ENCODE measurements at regions not wholly inside any gene's neighbourhood (a gene's known extent, or its start where the extent isn't known, plus 50 kb on each side); places are given as distances from the start of the nearest gene placed in this dataset.

- TF ChIP-seq ETS1 (IDR thresholded peaks at IDR 0.05): no peak
- TF ChIP-seq NANOG (IDR thresholded peaks at IDR 0.05; ENCODE audit: borderline replicate concordance): no peak
- TF ChIP-seq ZNF331 (CRISPR knock-in tag; IDR thresholded peaks at IDR 0.05; ENCODE audit: low read depth): no peak
- no peak for TF ChIP-seq ZNF462 (CRISPR knock-in tag; IDR thresholded peaks at IDR 0.05)
Measured at GRCh38 chr13:91085127-91085526, 262.4 kb upstream of the MIR17HG start (continued).

- H3K36me3 ChIP-seq (ENCODE audit: insufficient read depth): no peaks in the 10 kb centered on the region
- peaks cover 5% of the 10 kb centered on the region; the same call in 1 of the 2 replicates for H3K4me1 ChIP-seq (ENCODE audit: insufficient read depth)
- no peak overlapping the region for H3K27ac ChIP-seq (ENCODE audit: low read depth)
- Mint-ChIP-seq H3K27ac (no peak overlapping the region), H3K9me3 (no peaks in the 10 kb centered on the region), H3K27me3 (ENCODE audit: insufficient read depth, low read depth, poor library complexity) (no peaks in the 10 kb centered on the region), H3K4me3 (no peak overlapping the region), H3K4me1 (peaks cover 14% of the 10 kb centered on the region), H3K36me3 (ENCODE audit: low read depth) (no peaks in the 10 kb centered on the region)
- TF ChIP-seq REST (IDR thresholded peaks at IDR 0.05; ENCODE audit: unreplicated experiment) (no peak), STAT1 (IDR thresholded peaks at IDR 0.05; ENCODE audit: unreplicated experiment) (no peak), CTCF (conservative IDR thresholded peaks at IDR 0.05; ENCODE audit: low read depth in 2 of 2) (no peak)
- H3K27me3 ChIP-seq (ENCODE audit: insufficient read depth): no peaks in the 10 kb centered on the region
- no peaks in the 10 kb centered on the region for H4K20me1 ChIP-seq (replicated peaks; ENCODE audit: insufficient read depth)
- no peak for ATAC-seq
- no peaks in the 10 kb centered on the region for H3K79me2 ChIP-seq (replicated peaks; ENCODE audit: insufficient read depth)
- no peak overlapping the region for H2AFZ ChIP-seq
- DNase-seq (ENCODE audit: low spot score): no peak
- H3K4me3 ChIP-seq: no peak overlapping the region
- H3K9me2 ChIP-seq (ENCODE audit: insufficient read depth): no peaks in the 10 kb centered on the region
- no peaks in the 10 kb centered on the region for H3F3A ChIP-seq (replicated peaks; ENCODE audit: low read depth)
- no peak overlapping the region for H3K4me2 ChIP-seq
Measured at GRCh38 chr13:91086936-91087716, 260.4 kb upstream of the MIR17HG start.

Measured in GM23338 (cell line).